ENCODE measurements at regions not wholly inside any gene's neighbourhood (a gene's known extent, or its start where the extent isn't known, plus 50 kb on each side); places are given as distances from the start of the nearest gene placed in this dataset.

GRCh38 chr4:184896868-184897715 is 71.3 kb upstream of the ACSL1 start:
- TF ChIP-seq REST (IDR thresholded peaks at IDR 0.05; ENCODE audit: insufficient read depth in 1 of 2, low read depth in 2 of 2, low read length in 2 of 2) (no peak), POLR2AphosphoS5 (IDR thresholded peaks at IDR 0.05; ENCODE audit: low read depth, low read length) (no peak)
